ENCODE measurements at regions not wholly inside any gene's neighbourhood (a gene's known extent, or its start where the extent isn't known, plus 50 kb on each side); places are given as distances from the start of the nearest gene placed in this dataset.

DNA sequence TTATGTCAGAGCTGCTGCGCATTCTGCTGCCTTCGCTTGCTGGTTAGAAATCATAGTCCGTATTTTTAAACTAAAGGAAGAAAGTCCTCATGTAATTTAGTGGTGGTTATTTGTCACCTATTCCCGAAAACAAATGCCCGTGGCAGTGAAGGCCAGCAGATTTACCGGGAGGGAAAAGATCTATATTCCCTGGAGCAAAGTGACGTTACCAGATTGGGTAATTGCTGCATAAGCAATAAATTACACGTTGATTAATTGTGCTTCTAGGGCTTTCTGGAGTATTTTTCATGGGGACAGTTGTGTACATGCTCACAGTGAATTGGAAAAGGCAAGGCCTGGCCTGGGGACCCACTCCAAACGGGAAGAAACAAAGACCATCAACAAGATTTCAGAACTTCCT is 298.7 kb downstream of the NPHP4 start:
- TF ChIP-seq, protein P1, sequence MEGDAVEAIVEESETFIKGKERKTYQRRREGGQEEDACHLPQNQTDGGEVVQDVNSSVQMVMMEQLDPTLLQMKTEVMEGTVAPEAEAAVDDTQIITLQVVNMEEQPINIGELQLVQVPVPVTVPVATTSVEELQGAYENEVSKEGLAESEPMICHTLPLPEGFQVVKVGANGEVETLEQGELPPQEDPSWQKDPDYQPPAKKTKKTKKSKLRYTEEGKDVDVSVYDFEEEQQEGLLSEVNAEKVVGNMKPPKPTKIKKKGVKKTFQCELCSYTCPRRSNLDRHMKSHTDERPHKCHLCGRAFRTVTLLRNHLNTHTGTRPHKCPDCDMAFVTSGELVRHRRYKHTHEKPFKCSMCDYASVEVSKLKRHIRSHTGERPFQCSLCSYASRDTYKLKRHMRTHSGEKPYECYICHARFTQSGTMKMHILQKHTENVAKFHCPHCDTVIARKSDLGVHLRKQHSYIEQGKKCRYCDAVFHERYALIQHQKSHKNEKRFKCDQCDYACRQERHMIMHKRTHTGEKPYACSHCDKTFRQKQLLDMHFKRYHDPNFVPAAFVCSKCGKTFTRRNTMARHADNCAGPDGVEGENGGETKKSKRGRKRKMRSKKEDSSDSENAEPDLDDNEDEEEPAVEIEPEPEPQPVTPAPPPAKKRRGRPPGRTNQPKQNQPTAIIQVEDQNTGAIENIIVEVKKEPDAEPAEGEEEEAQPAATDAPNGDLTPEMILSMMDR (IDR thresholded peaks at IDR 0.05; ENCODE audit: low read depth, low read length, missing input control), result no peak
- TF ChIP-seq, protein P2, sequence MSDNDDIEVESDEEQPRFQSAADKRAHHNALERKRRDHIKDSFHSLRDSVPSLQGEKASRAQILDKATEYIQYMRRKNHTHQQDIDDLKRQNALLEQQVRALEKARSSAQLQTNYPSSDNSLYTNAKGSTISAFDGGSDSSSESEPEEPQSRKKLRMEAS (IDR thresholded peaks at IDR 0.05), result no peak
- TF ChIP-seq RAD21 (IDR thresholded peaks at IDR 0.05), result no peak
- no peak for TF ChIP-seq GABPA (IDR thresholded peaks at IDR 0.05 in 1 of 2, conservative IDR thresholded peaks at IDR 0.05 in 1 of 2)
- TF ChIP-seq, protein P3, sequence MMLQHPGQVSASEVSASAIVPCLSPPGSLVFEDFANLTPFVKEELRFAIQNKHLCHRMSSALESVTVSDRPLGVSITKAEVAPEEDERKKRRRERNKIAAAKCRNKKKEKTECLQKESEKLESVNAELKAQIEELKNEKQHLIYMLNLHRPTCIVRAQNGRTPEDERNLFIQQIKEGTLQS (IDR thresholded peaks at IDR 0.05), result no peak
- TF ChIP-seq TAF1 (conservative IDR thresholded peaks at IDR 0.05), result no peak
- TF ChIP-seq JUND (IDR thresholded peaks at IDR 0.05), result no peak
- TF ChIP-seq, protein P4, sequence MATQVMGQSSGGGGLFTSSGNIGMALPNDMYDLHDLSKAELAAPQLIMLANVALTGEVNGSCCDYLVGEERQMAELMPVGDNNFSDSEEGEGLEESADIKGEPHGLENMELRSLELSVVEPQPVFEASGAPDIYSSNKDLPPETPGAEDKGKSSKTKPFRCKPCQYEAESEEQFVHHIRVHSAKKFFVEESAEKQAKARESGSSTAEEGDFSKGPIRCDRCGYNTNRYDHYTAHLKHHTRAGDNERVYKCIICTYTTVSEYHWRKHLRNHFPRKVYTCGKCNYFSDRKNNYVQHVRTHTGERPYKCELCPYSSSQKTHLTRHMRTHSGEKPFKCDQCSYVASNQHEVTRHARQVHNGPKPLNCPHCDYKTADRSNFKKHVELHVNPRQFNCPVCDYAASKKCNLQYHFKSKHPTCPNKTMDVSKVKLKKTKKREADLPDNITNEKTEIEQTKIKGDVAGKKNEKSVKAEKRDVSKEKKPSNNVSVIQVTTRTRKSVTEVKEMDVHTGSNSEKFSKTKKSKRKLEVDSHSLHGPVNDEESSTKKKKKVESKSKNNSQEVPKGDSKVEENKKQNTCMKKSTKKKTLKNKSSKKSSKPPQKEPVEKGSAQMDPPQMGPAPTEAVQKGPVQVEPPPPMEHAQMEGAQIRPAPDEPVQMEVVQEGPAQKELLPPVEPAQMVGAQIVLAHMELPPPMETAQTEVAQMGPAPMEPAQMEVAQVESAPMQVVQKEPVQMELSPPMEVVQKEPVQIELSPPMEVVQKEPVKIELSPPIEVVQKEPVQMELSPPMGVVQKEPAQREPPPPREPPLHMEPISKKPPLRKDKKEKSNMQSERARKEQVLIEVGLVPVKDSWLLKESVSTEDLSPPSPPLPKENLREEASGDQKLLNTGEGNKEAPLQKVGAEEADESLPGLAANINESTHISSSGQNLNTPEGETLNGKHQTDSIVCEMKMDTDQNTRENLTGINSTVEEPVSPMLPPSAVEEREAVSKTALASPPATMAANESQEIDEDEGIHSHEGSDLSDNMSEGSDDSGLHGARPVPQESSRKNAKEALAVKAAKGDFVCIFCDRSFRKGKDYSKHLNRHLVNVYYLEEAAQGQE (IDR thresholded peaks at IDR 0.05), result no peak
- TF ChIP-seq HNF4G (IDR thresholded peaks at IDR 0.05), result no peak
- TF ChIP-seq SP1 (IDR thresholded peaks at IDR 0.05), result no peak
